PC-3 (cell line): ENCODE measurements at regions not wholly inside any gene's neighbourhood (a gene's known extent, or its start where the extent isn't known, plus 50 kb on each side); places are given as distances from the start of the nearest gene placed in this dataset.

Source experiments
- EZH2phosphoT487 ChIP-seq: fragments of 300-600 bp; sonication (generic); IDR thresholded peaks from 2 replicates; pipeline ENCODE4 v1.6.1; 2018; ENCODE audit warnings: mild to moderate bottlenecking, antibody characterized with exemption, low read length, borderline replicate concordance
- TF ChIP-seq, protein P1 (sequence below): fragments of 300-600 bp; sonication (generic); conservative IDR thresholded peaks from 2 replicates; pipeline ENCODE4 v1.5.1; 2017; ENCODE audit warnings: antibody characterized with exemption, low read depth, mild to moderate bottlenecking, low read length

- TF ChIP-seq, protein P1, sequence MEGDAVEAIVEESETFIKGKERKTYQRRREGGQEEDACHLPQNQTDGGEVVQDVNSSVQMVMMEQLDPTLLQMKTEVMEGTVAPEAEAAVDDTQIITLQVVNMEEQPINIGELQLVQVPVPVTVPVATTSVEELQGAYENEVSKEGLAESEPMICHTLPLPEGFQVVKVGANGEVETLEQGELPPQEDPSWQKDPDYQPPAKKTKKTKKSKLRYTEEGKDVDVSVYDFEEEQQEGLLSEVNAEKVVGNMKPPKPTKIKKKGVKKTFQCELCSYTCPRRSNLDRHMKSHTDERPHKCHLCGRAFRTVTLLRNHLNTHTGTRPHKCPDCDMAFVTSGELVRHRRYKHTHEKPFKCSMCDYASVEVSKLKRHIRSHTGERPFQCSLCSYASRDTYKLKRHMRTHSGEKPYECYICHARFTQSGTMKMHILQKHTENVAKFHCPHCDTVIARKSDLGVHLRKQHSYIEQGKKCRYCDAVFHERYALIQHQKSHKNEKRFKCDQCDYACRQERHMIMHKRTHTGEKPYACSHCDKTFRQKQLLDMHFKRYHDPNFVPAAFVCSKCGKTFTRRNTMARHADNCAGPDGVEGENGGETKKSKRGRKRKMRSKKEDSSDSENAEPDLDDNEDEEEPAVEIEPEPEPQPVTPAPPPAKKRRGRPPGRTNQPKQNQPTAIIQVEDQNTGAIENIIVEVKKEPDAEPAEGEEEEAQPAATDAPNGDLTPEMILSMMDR: no peak
- no peak for TF ChIP-seq EZH2phosphoT487
Observed at GRCh38 chr2:157032017-157032416, 225.5 kb upstream of the GALNT5 start.
